ENCODE measurements at regions not wholly inside any gene's neighbourhood (a gene's known extent, or its start where the extent isn't known, plus 50 kb on each side); places are given as distances from the start of the nearest gene placed in this dataset.

DNA sequence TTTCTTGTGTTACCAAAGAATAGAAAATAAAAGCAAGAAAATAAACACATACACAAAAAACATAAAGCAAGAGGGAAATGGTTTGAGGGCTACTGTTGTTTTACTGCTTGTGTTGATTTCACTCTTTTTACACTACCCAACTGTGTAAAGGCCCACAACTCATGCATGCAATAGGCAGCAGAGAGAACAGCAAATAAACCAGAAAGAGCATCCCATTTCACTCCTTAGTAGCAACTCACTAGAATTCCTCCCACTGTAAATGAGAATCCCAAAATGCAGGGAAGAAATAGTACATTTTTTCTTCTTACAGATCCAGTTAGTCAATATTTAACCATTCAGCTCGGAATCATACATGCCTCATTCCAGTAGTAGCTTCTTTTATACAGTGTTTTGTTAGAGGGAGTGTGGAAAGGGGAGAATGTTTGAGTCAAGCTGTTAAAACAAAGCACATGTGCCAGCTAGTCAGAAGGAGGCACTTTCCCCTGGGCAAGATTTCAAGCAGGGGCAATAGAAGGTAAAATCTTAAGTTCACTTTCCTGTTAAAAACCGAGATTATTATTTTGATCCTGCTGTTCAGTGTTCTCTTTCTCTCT, 147.2 kb upstream of the FAM98A start:
- TF ChIP-seq, protein P1, sequence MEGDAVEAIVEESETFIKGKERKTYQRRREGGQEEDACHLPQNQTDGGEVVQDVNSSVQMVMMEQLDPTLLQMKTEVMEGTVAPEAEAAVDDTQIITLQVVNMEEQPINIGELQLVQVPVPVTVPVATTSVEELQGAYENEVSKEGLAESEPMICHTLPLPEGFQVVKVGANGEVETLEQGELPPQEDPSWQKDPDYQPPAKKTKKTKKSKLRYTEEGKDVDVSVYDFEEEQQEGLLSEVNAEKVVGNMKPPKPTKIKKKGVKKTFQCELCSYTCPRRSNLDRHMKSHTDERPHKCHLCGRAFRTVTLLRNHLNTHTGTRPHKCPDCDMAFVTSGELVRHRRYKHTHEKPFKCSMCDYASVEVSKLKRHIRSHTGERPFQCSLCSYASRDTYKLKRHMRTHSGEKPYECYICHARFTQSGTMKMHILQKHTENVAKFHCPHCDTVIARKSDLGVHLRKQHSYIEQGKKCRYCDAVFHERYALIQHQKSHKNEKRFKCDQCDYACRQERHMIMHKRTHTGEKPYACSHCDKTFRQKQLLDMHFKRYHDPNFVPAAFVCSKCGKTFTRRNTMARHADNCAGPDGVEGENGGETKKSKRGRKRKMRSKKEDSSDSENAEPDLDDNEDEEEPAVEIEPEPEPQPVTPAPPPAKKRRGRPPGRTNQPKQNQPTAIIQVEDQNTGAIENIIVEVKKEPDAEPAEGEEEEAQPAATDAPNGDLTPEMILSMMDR (conservative IDR thresholded peaks at IDR 0.05; ENCODE audit: low read depth, low read length): no peak
- no peak for TF ChIP-seq EZH2 (IDR thresholded peaks at IDR 0.05; ENCODE audit: low read length, unreplicated experiment)
